PFSK-1 (cell line): ENCODE measurements at regions not wholly inside any gene's neighbourhood (a gene's known extent, or its start where the extent isn't known, plus 50 kb on each side); places are given as distances from the start of the nearest gene placed in this dataset.

ENCODE experiments used
- FOXP2 ChIP-seq: optimal IDR thresholded peaks from 2 replicates; pipeline ENCODE3; 2011; ENCODE audit warnings: borderline replicate concordance, control low read depth, inconsistent platforms; ENCODE audit not compliant: insufficient read depth; ENCODE audit errors: extremely low read length, extremely low read depth
- POLR2AphosphoS5 ChIP-seq: IDR thresholded peaks from 2 replicates; pipeline ENCODE4 v1.6.1; 2012; ENCODE audit warnings: low read depth, mild to moderate bottlenecking, control low read depth, low read length, moderate library complexity
- SIN3A ChIP-seq: IDR thresholded peaks from 2 replicates; pipeline ENCODE4 v1.6.1; 2012; ENCODE audit warnings: mild to moderate bottlenecking, low read length, moderate library complexity, borderline replicate concordance; ENCODE audit not compliant: insufficient read depth
- TAF1 ChIP-seq: IDR thresholded peaks from 2 replicates; pipeline ENCODE4 v1.6.1; 2012; ENCODE audit warnings: low read length, control low read depth, borderline replicate concordance; ENCODE audit not compliant: insufficient read depth
- TF ChIP-seq, protein P1 (sequence below), 2 experiments: IDR thresholded peaks; 2 replicates each; pipeline versions ENCODE4 v1.6.1 to v1.8.0; 2011 to 2012; ENCODE audit warnings: low read depth in 2 of 2, low read length in 2 of 2, control low read depth in 1 of 2, inconsistent platforms in 1 of 2, mild to moderate bottlenecking in 1 of 2, moderate library complexity in 1 of 2; ENCODE audit not compliant: insufficient read depth in 1 of 2

DNA sequence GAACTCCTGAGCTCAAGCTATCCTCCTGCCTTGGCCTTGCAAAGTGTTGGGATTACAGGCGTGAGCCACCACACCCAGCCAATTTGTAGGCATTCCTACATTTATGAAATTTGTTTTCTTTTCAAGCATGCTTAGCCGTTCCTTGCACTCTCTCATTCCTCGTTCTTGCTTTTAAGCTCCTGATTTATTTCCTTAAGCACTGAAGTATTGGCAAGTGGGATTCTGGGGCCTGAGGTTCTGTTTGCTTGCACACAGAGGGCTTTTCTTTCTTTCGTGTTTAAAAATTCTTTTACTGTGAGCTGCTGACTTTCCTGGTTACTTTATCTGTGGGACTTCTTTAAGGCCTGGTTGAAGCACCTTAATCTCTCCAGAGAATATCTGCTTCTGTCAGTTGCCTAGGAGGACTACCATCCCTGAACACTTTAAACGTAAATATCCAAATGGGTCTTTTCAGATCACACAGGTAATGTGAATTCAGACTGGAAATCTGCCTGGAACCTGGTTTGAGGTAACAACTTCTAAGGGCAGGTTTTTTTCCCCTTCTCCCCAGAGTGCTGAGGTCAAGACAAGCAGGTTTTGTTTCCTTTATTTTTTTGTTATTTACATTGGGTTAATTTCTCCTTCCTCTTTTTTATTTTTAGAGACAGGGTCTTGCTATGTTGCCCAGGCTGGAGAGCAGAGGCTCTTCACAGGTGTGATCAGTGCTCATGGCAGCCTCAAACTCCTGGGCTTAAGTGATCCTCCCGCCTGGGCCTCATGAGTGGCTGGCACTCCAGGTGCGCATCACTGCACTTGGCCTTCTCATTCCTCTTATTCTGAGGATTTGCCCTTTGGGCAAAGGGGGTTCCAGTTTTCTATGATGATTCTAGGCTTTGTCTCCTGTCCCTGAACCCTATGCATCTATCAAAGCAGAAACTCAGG is 102.9 kb downstream of the PFKFB3 start:
- no peak for TF ChIP-seq FOXP2
- TF ChIP-seq POLR2AphosphoS5 = no peak
- TF ChIP-seq TAF1 = no peak
- TF ChIP-seq, protein P1, sequence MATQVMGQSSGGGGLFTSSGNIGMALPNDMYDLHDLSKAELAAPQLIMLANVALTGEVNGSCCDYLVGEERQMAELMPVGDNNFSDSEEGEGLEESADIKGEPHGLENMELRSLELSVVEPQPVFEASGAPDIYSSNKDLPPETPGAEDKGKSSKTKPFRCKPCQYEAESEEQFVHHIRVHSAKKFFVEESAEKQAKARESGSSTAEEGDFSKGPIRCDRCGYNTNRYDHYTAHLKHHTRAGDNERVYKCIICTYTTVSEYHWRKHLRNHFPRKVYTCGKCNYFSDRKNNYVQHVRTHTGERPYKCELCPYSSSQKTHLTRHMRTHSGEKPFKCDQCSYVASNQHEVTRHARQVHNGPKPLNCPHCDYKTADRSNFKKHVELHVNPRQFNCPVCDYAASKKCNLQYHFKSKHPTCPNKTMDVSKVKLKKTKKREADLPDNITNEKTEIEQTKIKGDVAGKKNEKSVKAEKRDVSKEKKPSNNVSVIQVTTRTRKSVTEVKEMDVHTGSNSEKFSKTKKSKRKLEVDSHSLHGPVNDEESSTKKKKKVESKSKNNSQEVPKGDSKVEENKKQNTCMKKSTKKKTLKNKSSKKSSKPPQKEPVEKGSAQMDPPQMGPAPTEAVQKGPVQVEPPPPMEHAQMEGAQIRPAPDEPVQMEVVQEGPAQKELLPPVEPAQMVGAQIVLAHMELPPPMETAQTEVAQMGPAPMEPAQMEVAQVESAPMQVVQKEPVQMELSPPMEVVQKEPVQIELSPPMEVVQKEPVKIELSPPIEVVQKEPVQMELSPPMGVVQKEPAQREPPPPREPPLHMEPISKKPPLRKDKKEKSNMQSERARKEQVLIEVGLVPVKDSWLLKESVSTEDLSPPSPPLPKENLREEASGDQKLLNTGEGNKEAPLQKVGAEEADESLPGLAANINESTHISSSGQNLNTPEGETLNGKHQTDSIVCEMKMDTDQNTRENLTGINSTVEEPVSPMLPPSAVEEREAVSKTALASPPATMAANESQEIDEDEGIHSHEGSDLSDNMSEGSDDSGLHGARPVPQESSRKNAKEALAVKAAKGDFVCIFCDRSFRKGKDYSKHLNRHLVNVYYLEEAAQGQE (IDR thresholded peaks at IDR 0.05; ENCODE audit: insufficient read depth in 1 of 2, low read depth in 2 of 2, low read length in 2 of 2) = no peak
- no peak for TF ChIP-seq SIN3A

DNA sequence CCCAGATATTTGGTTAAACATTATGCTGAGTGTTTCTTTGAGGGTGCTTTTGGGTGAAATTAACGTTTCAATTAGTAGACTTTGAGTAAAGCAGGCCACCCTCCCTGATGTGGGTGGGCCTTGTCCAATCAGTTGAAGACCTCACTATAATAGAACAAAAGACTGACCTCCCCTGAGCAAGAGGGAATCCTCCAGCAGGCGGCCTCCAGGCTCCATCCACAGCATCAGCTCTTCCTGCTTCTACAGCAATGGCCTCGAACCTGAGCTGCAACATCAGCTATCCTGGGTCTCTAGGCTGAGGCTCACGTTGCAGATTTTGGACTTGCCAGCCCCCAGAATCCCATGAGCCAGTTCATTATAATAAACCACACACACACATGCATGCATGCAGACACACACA is 104.2 kb downstream of the PFKFB3 start:
- TF ChIP-seq POLR2AphosphoS5 = no peak
- no peak for TF ChIP-seq TAF1
- TF ChIP-seq, protein P1 (IDR thresholded peaks at IDR 0.05; ENCODE audit: insufficient read depth in 1 of 2, low read depth in 2 of 2, low read length in 2 of 2) = no peak
- TF ChIP-seq FOXP2 = no peak
- TF ChIP-seq SIN3A = no peak

DNA sequence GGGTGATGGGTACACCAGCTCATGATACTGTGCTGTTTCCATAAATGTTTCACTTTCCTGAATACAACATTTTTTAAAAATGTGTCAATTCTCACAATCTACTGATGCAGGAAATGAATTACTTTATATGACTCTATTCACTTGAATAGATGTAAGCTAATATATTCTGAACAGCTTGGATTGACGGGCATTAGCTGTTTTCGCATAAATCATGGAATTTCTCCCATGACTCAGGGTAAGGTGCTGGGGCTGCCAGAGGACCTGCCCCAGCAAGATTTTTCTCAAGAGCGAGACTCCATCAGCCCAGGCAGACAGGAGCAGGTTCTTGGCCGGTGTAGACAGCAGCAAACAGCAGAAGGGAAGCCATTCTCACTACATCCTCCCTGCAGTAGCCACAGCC is 107.1 kb downstream of the PFKFB3 start:
- no peak for TF ChIP-seq FOXP2
- TF ChIP-seq TAF1 = no peak
- TF ChIP-seq POLR2AphosphoS5 = no peak
- no peak for TF ChIP-seq SIN3A
- TF ChIP-seq, protein P1 (IDR thresholded peaks at IDR 0.05; ENCODE audit: insufficient read depth in 1 of 2, low read depth in 2 of 2, low read length in 2 of 2) = no peak

DNA sequence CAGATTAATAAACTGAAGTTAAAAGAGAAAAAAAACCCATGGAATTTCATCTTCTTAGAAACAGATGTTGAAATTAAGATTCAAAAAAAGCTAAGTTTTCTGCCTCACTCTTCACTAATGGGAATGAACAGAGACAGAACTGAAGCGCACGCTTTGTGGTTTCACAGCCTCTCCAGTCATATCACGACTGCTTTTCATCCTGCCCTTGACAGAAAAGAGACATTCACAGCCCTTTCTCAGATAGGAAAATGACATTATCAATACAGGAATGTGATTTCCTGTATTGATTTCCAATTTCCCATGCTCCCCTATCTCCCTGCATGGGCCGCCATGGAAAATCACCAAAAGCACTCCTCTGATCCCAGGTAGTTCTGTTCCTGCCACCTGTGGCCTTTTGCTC is 108.2 kb downstream of the PFKFB3 start:
- TF ChIP-seq SIN3A (no peak), TAF1 (no peak)
- TF ChIP-seq, protein P1 (IDR thresholded peaks at IDR 0.05; ENCODE audit: insufficient read depth in 1 of 2, low read depth in 2 of 2, low read length in 2 of 2) = no peak
